ENCODE measurements at regions not wholly inside any gene's neighbourhood (a gene's known extent, or its start where the extent isn't known, plus 50 kb on each side); places are given as distances from the start of the nearest gene placed in this dataset.
A peak's percentile ranks its signal among the peaks of the same experiment; 100 is the strongest.

DNA sequence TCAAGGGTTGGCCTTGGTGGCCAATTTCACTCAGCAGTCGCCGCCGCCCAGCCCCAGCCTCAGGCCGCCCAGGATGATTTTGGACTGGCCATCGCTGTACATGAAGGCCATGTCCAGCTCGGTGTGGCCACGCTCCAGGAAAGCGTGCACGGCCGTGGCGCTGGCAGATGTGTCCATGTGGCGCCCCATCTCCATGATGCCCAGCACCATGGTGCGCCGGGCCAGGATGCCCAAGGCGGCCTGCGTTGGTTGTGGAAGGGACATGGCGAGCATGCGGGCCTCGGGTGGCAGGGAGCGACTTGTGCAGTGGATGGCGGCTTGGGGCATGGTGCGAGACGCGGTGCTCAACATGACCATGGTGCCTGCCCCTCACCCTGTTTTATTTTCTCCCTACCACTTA lies 55.4 kb downstream of the ZCCHC12 start:
- DNase-seq = no peak

DNA sequence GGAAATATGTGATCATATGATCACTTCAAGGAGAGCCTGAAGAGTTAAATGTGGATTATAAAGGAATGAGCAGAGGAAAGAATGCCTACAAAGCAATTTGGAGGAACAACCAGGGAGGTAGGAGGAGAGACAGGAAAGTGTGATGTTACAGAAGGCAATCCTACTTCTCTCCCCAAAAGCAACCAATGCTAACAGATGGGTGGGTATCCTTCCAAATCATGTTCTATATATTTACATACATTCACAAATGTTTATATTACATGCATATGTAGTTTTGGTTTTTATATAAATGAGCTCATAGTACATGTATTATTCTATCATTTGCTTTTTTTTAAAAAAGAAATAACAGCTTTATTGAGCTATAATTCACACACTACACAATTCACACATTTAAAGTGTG lies 56.0 kb downstream of the ZCCHC12 start:
- DNase-seq = no peak

DNA sequence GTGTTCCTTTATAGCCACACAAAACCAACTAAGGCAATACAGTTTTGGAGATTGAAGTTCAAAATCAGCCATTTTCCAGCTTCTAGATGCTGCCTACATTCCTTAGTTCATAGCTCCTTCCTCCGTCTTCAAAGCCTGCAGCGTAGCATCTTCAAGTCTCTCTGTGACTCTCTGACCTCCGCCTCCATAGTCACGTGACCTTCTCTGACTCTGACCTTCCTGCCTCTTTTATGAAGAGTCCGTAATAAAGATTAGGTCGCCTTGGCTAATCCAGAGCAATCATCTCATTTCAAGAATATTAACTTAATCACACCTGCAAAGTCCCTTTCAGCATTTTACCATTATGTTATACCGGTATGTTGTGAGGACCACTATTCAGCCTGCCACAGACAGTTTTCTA lies 60.4 kb downstream of the ZCCHC12 start:
- DNase-seq = no peak

DNA sequence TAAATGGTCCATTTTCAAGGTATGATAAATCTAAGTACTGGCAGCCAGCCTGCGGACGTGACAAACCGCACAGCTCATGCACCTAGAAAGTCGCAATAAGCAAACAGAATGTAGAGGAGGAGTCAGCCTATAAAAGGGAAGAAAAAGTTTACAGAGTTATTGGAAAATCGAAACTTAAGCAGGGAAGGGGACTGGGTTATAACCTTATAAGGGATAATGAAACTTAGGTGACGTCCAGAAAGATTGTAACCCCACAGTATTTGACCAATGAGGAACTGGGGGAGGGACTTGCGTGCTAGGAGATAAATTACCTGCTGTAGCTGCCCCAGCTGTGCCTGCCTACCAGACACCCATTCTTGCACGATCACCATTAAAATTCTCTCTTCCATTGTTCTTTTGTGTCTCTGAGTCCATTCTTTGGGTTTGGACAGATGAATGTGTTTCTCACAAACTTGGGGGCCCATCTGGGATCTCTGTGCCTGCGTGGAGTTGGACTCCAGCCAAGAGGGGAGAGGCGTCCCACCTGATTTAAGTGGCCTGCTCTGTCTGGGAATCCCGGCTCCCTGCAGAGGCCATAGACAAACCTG lies 61.0 kb downstream of the ZCCHC12 start:
- no peak for DNase-seq

DNA sequence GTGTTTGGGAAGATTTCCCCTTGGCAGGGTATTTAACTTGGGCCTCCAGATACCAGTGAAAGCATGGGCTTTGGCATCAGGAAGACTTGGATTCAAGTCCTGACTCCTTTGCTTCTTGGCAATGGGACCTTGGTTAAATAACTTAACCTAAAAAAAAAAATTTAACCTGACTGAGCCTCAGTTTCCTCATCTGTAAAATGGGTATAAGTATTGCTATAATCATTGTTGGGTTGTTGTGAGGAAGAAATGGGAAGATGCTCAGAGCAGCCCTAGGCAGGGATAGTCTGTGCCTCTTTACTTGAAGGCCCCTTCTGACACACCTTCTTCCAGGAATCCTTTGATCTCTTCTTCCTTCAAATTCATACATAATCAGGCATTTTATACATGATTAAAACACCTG lies 70.3 kb downstream of the ZCCHC12 start:
- no peak for DNase-seq

DNA sequence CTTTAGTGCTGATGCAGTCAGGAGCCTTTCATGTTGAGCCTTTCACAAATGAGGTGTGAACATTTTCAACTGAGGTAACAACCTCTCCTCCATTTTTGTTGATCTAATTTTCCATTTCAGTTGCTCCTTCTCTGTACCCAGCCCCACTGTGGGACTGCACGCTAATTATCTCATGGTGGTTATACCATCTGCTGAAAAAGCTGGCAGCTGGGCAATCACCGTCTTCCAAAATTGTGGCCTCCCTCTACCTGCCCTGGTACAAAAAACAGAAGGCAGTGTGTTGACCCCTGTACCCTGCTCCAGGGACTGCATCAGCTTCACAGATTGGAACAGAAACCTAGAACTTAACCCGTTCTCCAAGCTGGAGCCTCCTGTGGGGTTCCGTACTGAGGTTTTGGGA lies 72.4 kb upstream of the LONRF3 start:
- peak; percentile 21 to 65 for DNase-seq

DNA sequence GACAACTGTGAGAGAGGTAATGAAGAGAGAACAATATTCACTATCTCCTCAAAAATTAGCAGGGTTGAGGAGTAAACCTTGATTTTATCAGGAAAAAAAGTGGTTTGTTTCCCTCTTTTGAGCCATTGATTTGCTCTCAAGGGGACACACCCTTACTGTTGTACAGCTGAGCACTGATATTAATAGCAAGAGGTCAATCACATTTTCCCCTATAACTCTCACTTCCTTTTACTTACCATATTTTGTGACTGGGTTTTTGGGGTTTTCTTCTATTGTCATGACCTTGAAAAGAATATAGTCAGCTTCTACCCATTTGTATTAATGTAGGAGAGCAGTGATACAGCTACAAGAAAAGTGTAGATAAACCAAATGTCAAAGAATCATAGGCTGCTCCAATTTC lies 70.2 kb upstream of the LONRF3 start:
- no peak for DNase-seq

DNA sequence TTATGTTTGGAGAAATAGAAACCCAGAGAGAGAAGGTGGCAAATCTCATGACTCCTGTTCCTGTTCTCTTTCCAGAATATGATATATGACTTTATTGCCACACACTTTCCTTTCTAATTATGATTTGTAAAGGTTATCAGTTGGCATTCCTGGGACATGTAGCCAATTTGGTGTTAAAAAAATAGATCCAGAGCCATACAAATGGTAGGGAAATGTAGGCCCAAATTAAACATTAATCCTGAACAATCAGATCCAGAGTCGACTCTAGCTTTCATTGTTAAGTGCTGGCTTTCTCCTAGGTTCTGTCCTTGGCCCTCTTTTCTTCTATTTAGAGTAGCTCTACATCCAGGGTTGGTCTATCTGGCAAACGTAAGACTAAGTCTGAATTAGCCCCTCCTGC lies 69.8 kb upstream of the LONRF3 start:
- DNase-seq = no peak
